ENCODE measurements at regions not wholly inside any gene's neighbourhood (a gene's known extent, or its start where the extent isn't known, plus 50 kb on each side); places are given as distances from the start of the nearest gene placed in this dataset.
"Not testable (repeated sequence)": the region's sequence is repeated elsewhere in the genome, so short reads cannot be mapped to it uniquely, and the experiment has no call there.

- DNase-seq (ENCODE audit: low read depth in 3 of 3): no peak
Observed at GRCh38 chr10:44742248-44742647, 168.9 kb upstream of the TMEM72 start.

GRCh38 chr10:44743535-44743934 is 167.6 kb upstream of the TMEM72 start:
- DNase-seq (ENCODE audit: low read depth in 3 of 3): no peak

- DNase-seq (ENCODE audit: low read depth in 3 of 3): no peak
Observed at GRCh38 chr10:44745920-44746319, 165.2 kb upstream of the TMEM72 start.

- DNase-seq (ENCODE audit: low read depth in 3 of 3): no peak
Observed at GRCh38 chr10:44747593-44748172, 163.5 kb upstream of the TMEM72 start.

- no peak for DNase-seq (ENCODE audit: low read depth in 3 of 3)
Observed at GRCh38 chr10:44749151-44749550, 162.0 kb upstream of the TMEM72 start.

GRCh38 chr10:44752451-44753441 is 158.4 kb upstream of the TMEM72 start:
- no peak for DNase-seq (ENCODE audit: low read depth in 3 of 3)

- not testable (repeated sequence) for DNase-seq (ENCODE audit: low read depth in 3 of 3)
Observed at GRCh38 chr10:44754355-44754754, 156.8 kb upstream of the TMEM72 start.

- no peak for DNase-seq (ENCODE audit: low read depth in 3 of 3)
Observed at GRCh38 chr10:44755481-44755880, 155.7 kb upstream of the TMEM72 start.

GRCh38 chr10:44756216-44756615 is 154.9 kb upstream of the TMEM72 start:
- no peak for DNase-seq (ENCODE audit: low read depth in 3 of 3)

GRCh38 chr10:44757551-44758205 is 153.5 kb upstream of the TMEM72 start:
- no peak for DNase-seq (ENCODE audit: low read depth in 3 of 3)

GRCh38 chr10:44759122-44759521 is 152.0 kb upstream of the TMEM72 start:
- DNase-seq (ENCODE audit: low read depth in 3 of 3): no peak

- DNase-seq (ENCODE audit: low read depth in 3 of 3): no peak
Observed at GRCh38 chr10:44760513-44760912, 150.6 kb upstream of the TMEM72 start.

- no peak for DNase-seq (ENCODE audit: low read depth in 3 of 3)
Observed at GRCh38 chr10:44761076-44761475, 150.1 kb upstream of the TMEM72 start.

- DNase-seq (ENCODE audit: low read depth in 3 of 3): no peak
Observed at GRCh38 chr10:44763331-44763730, 147.8 kb upstream of the TMEM72 start.

GRCh38 chr10:44765299-44765698 is 145.8 kb upstream of the TMEM72 start:
- no peak for DNase-seq (ENCODE audit: low read depth in 3 of 3)

- DNase-seq (ENCODE audit: low read depth in 3 of 3): no peak
Observed at GRCh38 chr10:44766631-44767030, 144.5 kb upstream of the TMEM72 start.

- DNase-seq (ENCODE audit: low read depth in 3 of 3): no peak
Observed at GRCh38 chr10:44769450-44769849, 141.7 kb upstream of the TMEM72 start.

GRCh38 chr10:44771233-44771995 is 139.7 kb upstream of the TMEM72 start:
- no peak for DNase-seq (ENCODE audit: low read depth in 3 of 3)

GRCh38 chr10:44773565-44773964 is 137.6 kb upstream of the TMEM72 start:
- DNase-seq (ENCODE audit: low read depth in 3 of 3): no peak

- DNase-seq (ENCODE audit: low read depth in 3 of 3): no peak
Observed at GRCh38 chr10:44774676-44775401, 136.3 kb upstream of the TMEM72 start.

- DNase-seq (ENCODE audit: low read depth in 3 of 3): no peak
Observed at GRCh38 chr10:44775402-44775741, 135.8 kb upstream of the TMEM72 start.
